ENCODE measurements at regions not wholly inside any gene's neighbourhood (a gene's known extent, or its start where the extent isn't known, plus 50 kb on each side); places are given as distances from the start of the nearest gene placed in this dataset.

- no peak for DNase-seq
These were observed 977.0 kb downstream of the TBC1D22A start for GRCh38 chr22:47739291-47740015.

GRCh38 chr22:47738472-47739013 lies 976.1 kb downstream of the TBC1D22A start:
- no peak for DNase-seq

- no peak for DNase-seq
These were observed 974.0 kb downstream of the TBC1D22A start for GRCh38 chr22:47736186-47737034.

GRCh38 chr22:47734511-47734910 lies 972.1 kb downstream of the TBC1D22A start:
- no peak for DNase-seq

- no peak for DNase-seq
These were observed 965.2 kb downstream of the TBC1D22A start for GRCh38 chr22:47727641-47728040.

GRCh38 chr22:47724751-47725150 lies 962.3 kb downstream of the TBC1D22A start:
- no peak for DNase-seq

- DNase-seq: no peak
These were observed 961.6 kb downstream of the TBC1D22A start for GRCh38 chr22:47724030-47724429.

- no peak for DNase-seq
These were observed 955.9 kb downstream of the TBC1D22A start for GRCh38 chr22:47718337-47718736.

GRCh38 chr22:47716890-47717615 lies 954.6 kb downstream of the TBC1D22A start:
- no peak for DNase-seq

GRCh38 chr22:47715866-47716578 lies 953.6 kb downstream of the TBC1D22A start:
- DNase-seq: no peak

- DNase-seq: no peak
These were observed 951.5 kb downstream of the TBC1D22A start for GRCh38 chr22:47713941-47714340.

- DNase-seq: no peak
These were observed 947.7 kb downstream of the TBC1D22A start for GRCh38 chr22:47710135-47710534.

GRCh38 chr22:47705350-47705749 lies 942.9 kb downstream of the TBC1D22A start:
- DNase-seq: no peak

- no peak for DNase-seq
These were observed 936.5 kb downstream of the TBC1D22A start for GRCh38 chr22:47698906-47699305.

- no peak for DNase-seq
These were observed 935.4 kb downstream of the TBC1D22A start for GRCh38 chr22:47697861-47698260.

- DNase-seq: no peak
These were observed 934.3 kb downstream of the TBC1D22A start for GRCh38 chr22:47696776-47697175.

GRCh38 chr22:47695176-47695575 lies 932.7 kb downstream of the TBC1D22A start:
- DNase-seq: no peak

GRCh38 chr22:47694536-47695130 lies 932.2 kb downstream of the TBC1D22A start:
- DNase-seq: no peak

GRCh38 chr22:47693606-47694005 lies 931.2 kb downstream of the TBC1D22A start:
- DNase-seq: no peak

- DNase-seq: no peak
These were observed 930.4 kb downstream of the TBC1D22A start for GRCh38 chr22:47692811-47693210.

- no peak for DNase-seq
These were observed 928.9 kb downstream of the TBC1D22A start for GRCh38 chr22:47691152-47691895.

Measured in activated effector memory CD4-positive, alpha-beta T cell treated with Interleukin-2 at 50 U/mL for 16 hours (primary cell).